GM12891 (cell line): ENCODE measurements at regions not wholly inside any gene's neighbourhood (a gene's known extent, or its start where the extent isn't known, plus 50 kb on each side); places are given as distances from the start of the nearest gene placed in this dataset.

Experiments used
- POLR2A ChIP-seq: IDR thresholded peaks from 2 replicates; pipeline ENCODE4 v1.6.1; 2011; ENCODE audit warnings: low read depth, low read length, control low read depth
- POU2F2 ChIP-seq: IDR thresholded peaks from 2 replicates; pipeline ENCODE4 v1.6.1; 2011; ENCODE audit warnings: low read depth, mild to moderate bottlenecking, control low read depth, low read length, moderate library complexity

- TF ChIP-seq POU2F2 (no peak), POLR2A (no peak)
Observed at GRCh38 chr4:11073621-11074051, 355.1 kb downstream of the HS3ST1 start.
